Motor neuron (in vitro differentiated cells): ENCODE measurements at regions not wholly inside any gene's neighbourhood (a gene's known extent, or its start where the extent isn't known, plus 50 kb on each side); places are given as distances from the start of the nearest gene placed in this dataset.

Experiments
- ATAC-seq, 8 experiments: fragments of 200-7000 bp; cut with Tn5 transposase; replicated peaks in 6 of 8; 2 replicates each; pipeline ENCODE4 v1.8.0; 2021; ENCODE audit warnings: mild to moderate bottlenecking in 8 of 8, moderate library complexity in 8 of 8
- H3K27ac ChIP-seq, 2 donors: fragments of 250-450 bp; sonication (Bioruptor Pico); 2 replicates each; pipeline ENCODE4 v1.9.0; 2021; ENCODE audit warnings: antibody characterized with exemption in 2 of 2, mild to moderate bottlenecking in 2 of 2, moderate library complexity in 1 of 2
- H3K4me1 ChIP-seq, 2 donors: fragments of 250-450 bp; sonication (Bioruptor Pico); replicated peaks in 1 of 2; 2 replicates each; pipeline ENCODE4 v1.6.1; 2021; ENCODE audit warnings: antibody characterized with exemption in 2 of 2, mild to moderate bottlenecking in 2 of 2, moderate library complexity in 1 of 2
- H3K4me3 ChIP-seq, 5 donors: fragments of 250-450 bp; sonication (Bioruptor Pico); 2 replicates each; pipeline ENCODE4 v1.9.0; 2021; ENCODE audit warnings: antibody characterized with exemption in 5 of 5, mild to moderate bottlenecking in 5 of 5, moderate library complexity in 4 of 5
- WGBS, 10 experiments: fragments of 450-650 bp; shearing (Covaris generic); methylation state at CpG; one replicate each; pipeline ENCODE4 v1.0.0; 2022; 5-methylcytosine and 5-hydroxymethylcytosine counted together
- in situ Hi-C, 9 experiments: fragments of 400-800 bp; cut with MboI; loops; one replicate each; pipeline ENCODE4 v1.15.0; 2021; ENCODE audit warnings: low sequenced_read_pairs in 9 of 9, low pct_unique_long_range_greater_than_20kb in 2 of 9; ENCODE audit not compliant: unreplicated experiment in 9 of 9

DNA sequence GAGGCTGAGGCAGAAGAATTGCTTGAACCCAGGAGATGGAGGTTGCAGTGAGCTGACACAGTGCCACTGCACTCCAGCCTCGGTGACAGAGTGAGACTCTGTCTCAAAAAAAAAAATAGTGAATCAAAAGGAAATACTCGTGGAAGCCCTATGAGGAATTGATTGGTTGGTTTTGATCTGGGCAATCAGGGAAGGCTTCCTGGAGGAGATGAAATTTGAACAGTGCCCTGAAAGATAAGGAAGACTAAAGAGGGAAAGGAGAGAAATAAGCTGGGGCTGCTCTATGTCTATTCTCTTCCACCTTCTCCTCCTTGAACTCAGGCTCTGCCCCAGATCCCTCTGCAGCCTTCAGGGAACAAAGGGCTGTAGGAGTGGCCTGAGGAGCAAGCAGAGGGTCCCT lies 54.1 kb downstream of the IRF2BPL start:
- in situ Hi-C loops = no loop called here
- H3K4me3 ChIP-seq = no peak overlapping the region
- peaks cover 0 to 20% of the 10 kb centered on the region in 2 donors for H3K4me1 ChIP-seq
- 40 to 100% (median 80%) methylated on average over 1 to 2 of the region's 2 CpGs; no CpG with 5 or more reads in 3 of the 10 experiments for WGBS, 10 experiments
- H3K27ac ChIP-seq = no peak overlapping the region
- ATAC-seq = no peak

DNA sequence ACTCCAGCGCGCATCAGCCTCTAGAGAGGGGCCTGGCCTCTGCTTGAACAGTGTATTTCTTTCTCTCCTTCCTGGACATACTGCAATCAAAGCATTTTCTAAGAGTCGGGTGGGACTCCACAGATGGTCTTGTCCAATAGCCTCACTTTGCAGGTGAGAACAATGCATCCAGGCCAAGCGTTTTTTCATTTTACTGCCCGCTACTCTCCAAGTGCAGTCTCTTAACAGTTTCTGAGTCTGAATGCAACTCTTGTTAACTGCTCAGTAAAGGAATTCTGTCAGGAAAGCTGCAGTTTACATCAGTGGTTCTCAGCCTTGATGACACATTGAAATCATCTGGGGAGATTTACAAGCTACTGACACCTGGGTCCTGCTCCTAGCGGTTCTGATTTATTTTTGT lies 57.0 kb downstream of the IRF2BPL start:
- WGBS, 10 experiments = 61 to 100% (median 79%) methylated on average over 1 to 6 of the region's 6 CpGs; no CpG with 5 or more reads in 5 of the 10 experiments
- peaks cover 5 to 19% of the 10 kb centered on the region in 2 donors for H3K4me1 ChIP-seq
- peak overlapping the region in 1 of 2 donors; percentile 59 for H3K27ac ChIP-seq
- H3K4me3 ChIP-seq = no peak overlapping the region
- in situ Hi-C loops = no loop called here
- ATAC-seq = peak in 3 of 8 experiments; percentile 21 to 29 (median 22)

DNA sequence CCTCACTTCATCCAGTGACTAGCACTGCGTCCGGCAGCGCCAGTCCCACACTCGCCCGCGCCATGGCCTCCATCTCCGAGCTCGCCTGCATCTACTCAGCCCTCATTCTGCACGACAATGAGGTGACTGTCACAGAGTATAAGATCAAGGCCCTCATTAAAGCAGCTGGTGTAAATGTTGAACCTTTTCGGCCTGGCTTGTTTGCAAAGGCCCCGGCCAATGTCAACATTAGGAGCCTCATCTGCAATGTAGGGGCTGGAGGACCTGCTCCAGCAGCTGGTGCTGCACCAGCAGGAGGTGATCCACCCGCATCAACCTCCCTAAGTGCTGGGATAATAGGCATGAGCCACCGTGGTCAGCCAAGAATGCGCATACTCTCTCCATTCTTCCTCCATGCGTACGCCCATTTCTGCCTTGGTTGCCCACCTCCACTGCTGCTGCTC lies 59.9 kb downstream of the IRF2BPL start:
- 13 to 83% (median 36%) methylated on average over 1 to 10 of the region's 16 CpGs; no CpG with 5 or more reads in 1 of the 10 experiments for WGBS, 10 experiments
- ATAC-seq = peak; percentile 37 to 96 (median 72)
- Histone ChIP-seq H3K27ac (no peak overlapping the region), H3K4me3 (no peak overlapping the region), H3K4me1 (peaks cover 5 to 18% of the 10 kb centered on the region in 2 donors)
- in situ Hi-C loops = no loop called here

DNA sequence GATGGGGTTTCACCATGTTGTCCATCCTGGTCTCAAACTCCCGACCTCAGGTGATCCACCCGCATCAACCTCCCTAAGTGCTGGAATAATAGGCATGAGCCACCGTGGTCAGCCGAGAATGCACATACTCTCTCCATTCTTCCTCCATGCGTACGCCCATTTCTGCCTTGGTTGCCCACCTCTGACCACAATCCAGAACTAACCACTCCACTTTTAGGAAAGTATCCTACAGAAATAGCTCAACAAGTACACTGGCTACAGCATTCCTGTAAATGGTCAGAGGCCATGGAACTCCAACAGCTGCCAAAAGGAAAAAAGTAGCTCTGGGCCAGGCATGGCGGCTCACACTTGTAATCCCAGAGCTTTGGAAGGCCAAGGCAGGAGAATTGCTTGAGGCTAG lies 60.7 kb downstream of the IRF2BPL start:
- peaks cover 5 to 18% of the 10 kb centered on the region in 2 donors for H3K4me1 ChIP-seq
- in situ Hi-C loops = no loop called here
- 70 to 100% (median 100%) methylated on average over 1 to 5 of the region's 7 CpGs; no CpG with 5 or more reads in 2 of the 10 experiments for WGBS, 10 experiments
- ATAC-seq = no peak
- no peak overlapping the region for H3K4me3 ChIP-seq
- H3K27ac ChIP-seq = no peak overlapping the region

DNA sequence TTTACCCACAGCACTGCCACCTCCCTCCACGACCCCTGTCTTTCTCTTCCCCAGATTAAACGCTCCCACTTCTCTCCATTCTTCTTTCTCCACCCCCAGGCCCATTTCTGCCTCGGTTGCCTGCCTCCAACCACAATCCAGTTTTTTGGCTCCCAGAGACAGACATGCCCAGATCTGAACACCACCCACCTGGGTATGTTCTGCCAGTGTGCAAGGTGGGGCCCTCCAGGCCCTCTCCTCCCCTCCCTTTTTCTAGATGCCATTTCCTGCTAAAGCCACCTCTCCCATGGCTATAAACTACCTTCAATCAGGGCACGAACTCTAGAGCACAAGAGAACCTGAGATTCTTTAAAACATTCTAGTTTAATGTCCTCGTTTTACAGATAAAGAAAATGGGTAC lies 63.3 kb downstream of the IRF2BPL start:
- no peak overlapping the region for H3K27ac ChIP-seq
- no peak for ATAC-seq

DNA sequence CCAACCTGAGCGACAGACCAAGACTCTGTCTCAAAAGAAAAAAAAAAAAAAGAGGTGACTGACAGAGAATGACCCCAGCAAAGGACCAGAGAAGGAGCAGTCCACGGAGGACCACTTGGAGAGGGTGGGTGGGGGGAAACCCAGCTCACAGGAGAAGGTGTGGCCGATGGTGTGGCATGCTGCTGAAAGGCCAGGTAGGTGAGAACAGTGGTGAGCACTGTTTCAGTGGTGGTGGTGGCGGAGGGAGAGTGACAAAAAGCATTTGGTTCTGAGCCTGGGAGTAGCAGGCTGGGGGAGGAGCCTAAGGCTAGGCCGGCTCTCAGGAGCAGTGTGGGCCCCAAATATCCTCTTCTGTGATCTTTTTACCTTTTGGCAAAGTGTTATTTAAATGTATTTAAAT lies 63.8 kb downstream of the IRF2BPL start:
- Histone ChIP-seq H3K4me3 (no peak overlapping the region), H3K4me1 (peaks cover 22 to 27% of the 10 kb centered on the region in 2 donors), H3K27ac (no peak overlapping the region)
- in situ Hi-C loops = no loop called here
- no peak for ATAC-seq
- WGBS, 10 experiments = 0 to 93% (median 62%) methylated on average over 1 to 3 of the region's 5 CpGs; no CpG with 5 or more reads in 4 of the 10 experiments

More for the DNA sequence above, 63.3 kb downstream of the IRF2BPL start:
- in situ Hi-C loops = no loop called here
- Histone ChIP-seq H3K4me1 (peaks cover 22 to 27% of the 10 kb centered on the region in 2 donors), H3K4me3 (no peak overlapping the region)
- 66 to 100% (median 81%) methylated on average over 1 to 4 of the region's 5 CpGs for WGBS, 10 experiments

DNA sequence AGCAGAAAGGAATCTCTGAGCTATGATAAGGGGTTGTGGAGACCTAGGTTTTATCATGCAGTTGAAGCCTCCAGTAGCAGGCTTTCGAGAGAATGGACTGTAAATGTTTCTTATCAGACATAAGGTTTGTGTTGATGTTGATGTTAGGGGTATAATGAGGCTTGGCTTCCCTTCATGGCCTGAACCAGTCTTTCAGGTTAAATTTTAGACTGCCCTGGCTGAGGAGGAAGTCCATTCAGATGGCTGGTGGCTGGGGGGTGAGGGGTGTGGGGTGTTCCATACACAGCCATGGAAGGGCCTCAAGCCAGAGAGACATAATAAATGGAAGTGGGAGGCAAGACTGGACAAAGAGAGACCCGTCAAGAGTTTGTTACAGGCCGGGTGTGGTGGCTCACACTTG lies 65.1 kb downstream of the IRF2BPL start:
- no peak for ATAC-seq
- WGBS, 10 experiments = 100% methylated on average over 1 of the region's 3 CpGs; no CpG with 5 or more reads in 7 of the 10 experiments
- Histone ChIP-seq H3K27ac (no peak overlapping the region), H3K4me3 (no peak overlapping the region), H3K4me1 (peaks cover 20 to 26% of the 10 kb centered on the region in 2 donors)
- in situ Hi-C loops = no loop called here

DNA sequence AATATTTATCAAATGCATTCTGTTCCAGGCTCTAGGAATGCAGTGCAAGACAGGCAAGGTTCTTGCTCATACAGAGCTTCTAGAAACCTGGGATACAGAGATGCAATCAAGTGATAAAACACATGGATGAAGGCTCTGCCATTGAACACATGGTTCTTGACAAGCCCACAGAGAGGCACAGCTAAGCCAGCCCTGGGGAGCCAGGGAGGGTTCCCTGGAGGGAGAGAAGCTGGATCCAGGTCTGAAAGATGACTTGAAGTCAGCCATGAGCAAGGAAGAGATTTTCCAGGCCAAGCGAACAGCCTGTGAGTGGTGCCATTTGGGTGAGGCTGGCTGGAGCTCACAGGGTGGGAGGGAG lies 66.2 kb downstream of the IRF2BPL start:
- peak; percentile 11 to 26 (median 15) for ATAC-seq
- Histone ChIP-seq H3K27ac (peak overlapping the region; percentile 53 to 71), H3K4me3 (peak overlapping the region in 3 of 5 donors; percentile 3 to 22 (median 10)), H3K4me1 (peaks cover 25 to 31% of the 10 kb centered on the region in 2 donors)
- in situ Hi-C loops = no loop called here
- WGBS, 10 experiments = 60 to 100% (median 80%) methylated on average over 1 of the region's 1 CpG; no CpG with 5 or more reads in 6 of the 10 experiments

DNA sequence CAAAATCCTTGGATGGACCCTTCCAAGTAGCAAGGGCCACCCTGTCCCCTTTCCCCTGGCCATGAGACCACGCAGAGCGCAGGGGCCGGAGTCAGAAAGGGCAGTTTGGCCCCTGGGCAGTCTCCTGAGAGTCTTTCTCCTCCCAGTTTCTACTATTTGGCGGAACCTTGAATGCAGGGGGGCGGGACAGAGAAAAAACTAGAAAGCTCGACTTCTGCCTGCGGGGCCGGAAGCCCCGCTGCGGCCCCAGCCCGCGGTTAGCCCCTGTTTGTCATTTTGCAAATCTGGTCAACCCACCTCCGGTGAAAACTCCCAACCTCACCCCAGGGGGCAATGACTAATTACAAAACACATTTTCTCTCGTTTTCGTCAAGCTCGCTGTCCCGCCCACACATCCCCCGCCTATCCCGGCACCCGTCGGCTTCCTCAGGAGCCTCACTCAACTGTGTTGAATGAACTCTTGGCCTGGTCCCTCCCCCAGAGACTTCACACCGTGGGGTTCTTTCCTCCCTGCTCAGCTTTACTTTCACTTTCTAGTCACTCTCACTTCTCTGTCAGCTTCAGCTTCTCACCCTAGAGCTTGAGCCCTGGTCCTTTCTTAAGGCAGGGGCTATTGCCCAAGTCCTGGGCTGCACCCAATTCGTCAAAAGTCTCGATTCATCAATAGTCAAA lies 66.7 kb downstream of the IRF2BPL start:
- Histone ChIP-seq H3K27ac (peak overlapping the region; percentile 62 to 71), H3K4me3 (peak overlapping the region in 3 of 5 donors; percentile 3 to 22 (median 10)), H3K4me1 (peaks cover 30 to 36% of the 10 kb centered on the region in 2 donors)
- peak; percentile 77 to 96 (median 90) for ATAC-seq
- in situ Hi-C loops = no loop called here
- WGBS, 10 experiments = 0 to 20% (median 9%) methylated on average over 1 to 10 of the region's 24 CpGs; no CpG with 5 or more reads in 3 of the 10 experiments

DNA sequence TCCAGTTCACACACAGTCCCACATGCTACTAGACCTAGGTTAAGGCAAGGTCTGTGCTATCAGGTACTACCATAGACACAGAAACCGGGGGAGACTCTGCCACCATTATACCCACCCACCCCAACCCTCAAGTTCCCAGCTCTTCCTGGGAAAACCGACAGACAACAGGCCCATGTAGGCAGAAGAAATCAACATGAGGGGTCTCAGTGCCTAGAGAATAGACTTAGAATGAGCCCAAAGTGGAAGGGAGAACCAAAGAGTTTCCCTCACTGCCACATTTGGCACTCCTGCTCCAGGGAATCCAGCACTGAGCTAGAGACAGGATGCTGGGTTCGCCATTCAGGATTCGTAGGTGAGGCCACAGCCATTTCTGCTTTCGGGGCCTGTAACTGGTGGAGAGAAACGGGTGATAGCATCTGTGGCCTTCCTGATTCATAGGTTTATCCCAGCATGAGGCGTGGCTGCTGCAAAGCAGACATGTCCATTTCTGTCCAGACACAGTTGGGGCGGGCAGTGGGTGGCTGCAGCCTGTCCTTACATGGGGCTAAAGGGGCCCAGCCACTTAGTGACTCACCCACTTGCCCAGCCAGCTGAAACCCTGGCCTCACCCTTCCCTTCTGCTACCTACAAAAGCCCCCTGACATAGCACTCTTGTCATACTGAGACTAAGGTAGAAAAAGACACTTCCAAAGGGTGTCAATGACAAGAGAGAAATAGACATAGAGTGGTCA lies 69.4 kb downstream of the IRF2BPL start:
- 32 to 80% methylated on average over 1 to 5 of the region's 8 CpGs; no CpG with 5 or more reads in 8 of the 10 experiments for WGBS, 10 experiments
- ATAC-seq = peak in 2 of 8 experiments; percentile 29 to 48
- in situ Hi-C loops = no loop called here
- H3K4me3 ChIP-seq = no peak overlapping the region
- peak overlapping the region in 1 of 2 donors; percentile 3 for H3K27ac ChIP-seq
- peaks cover 50 to 53% of the 10 kb centered on the region in 2 donors for H3K4me1 ChIP-seq

DNA sequence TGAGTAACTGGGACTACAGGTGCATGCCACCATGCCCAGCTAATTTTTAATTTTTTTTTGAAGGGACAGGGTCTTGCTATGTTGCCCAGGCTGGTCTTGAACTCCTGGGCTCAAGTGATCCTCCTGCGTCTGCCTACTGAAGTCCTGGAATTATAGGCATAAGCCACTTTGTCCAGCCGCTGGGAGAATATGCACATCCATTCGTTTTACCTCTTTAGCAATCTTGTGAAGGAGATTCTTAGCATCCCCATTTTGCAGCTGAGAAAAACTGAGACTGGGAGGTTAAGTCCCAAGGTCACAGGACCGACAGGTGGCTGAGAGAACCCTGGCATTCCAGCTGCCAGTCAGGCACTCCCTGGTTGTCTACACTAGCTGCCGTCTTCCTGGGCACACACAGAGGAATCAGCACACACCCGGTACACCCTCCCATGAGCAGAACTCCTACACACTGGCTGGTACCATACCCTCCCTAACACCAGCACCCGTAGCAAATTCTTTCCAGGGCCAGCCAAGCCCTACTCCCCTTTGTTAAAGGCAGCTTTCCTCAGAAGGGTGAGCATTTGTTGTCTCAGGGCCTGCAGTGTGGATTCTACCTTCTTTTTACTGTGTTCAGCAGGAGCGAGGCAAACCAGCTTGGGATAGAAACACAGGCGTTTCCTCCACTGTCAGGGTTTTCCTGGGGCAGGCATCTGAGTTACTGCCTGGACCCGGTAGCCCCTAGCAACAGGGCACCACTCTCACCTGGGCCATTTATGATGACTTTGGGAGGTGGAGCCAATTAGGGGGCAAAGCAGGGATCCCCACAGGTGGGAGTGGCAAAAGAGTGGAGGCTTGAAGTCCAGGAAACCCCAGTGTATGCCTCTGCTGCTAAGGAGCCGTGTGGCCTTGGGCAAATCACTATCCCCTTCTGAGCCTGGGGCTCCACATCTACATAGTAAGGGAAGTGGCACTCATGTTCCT lies 70.2 kb downstream of the IRF2BPL start:
- Histone ChIP-seq H3K27ac (no peak overlapping the region), H3K4me3 (no peak overlapping the region), H3K4me1 (peaks cover 57% of the 10 kb centered on the region in 2 donors)
- in situ Hi-C loops = no loop called here
- no peak for ATAC-seq
- WGBS, 10 experiments = 53 to 100% (median 74%) methylated on average over 1 to 5 of the region's 11 CpGs; no CpG with 5 or more reads in 2 of the 10 experiments

DNA sequence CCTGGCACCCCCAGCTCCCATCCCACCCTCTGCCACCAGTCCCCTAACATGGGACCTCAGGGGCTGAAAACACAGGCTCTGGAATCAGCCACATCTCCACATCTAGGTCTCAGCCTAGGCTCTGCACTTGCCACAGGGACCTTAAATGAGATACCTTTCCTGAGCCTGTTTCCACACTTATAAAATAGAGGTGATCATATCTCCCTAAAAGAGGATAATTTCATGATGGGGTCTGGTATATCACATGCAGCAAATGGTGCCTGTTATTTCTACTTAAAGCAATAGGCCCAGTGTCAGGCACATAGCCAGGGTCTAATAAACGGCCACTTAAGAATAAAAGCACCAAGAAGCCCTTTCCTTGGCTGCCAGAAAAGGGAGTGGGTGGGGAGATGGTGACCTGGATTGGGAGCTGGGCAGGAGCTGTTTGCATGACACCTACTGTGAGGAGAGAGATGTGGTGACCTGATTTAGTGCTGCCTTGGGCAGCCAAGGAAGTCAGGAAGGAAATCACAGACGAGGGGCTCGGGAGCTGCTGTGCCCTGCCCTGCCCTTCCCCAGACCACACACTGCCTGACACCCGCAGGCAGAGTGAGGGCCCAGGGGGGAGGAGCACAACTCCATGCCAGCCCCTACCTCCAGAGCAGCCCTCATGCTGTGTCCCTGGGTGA lies 71.2 kb downstream of the IRF2BPL start:
- 23 to 60% (median 35%) methylated on average over 1 to 3 of the region's 4 CpGs; no CpG with 5 or more reads in 6 of the 10 experiments for WGBS, 10 experiments
- H3K27ac ChIP-seq = peak overlapping the region; percentile 94 to 97
- no peak overlapping the region for H3K4me3 ChIP-seq
- in situ Hi-C loops = no loop called here
- ATAC-seq = no peak
- H3K4me1 ChIP-seq = peaks cover 52 to 53% of the 10 kb centered on the region in 2 donors
